H1 (cell line): ENCODE measurements at regions not wholly inside any gene's neighbourhood (a gene's known extent, or its start where the extent isn't known, plus 50 kb on each side); places are given as distances from the start of the nearest gene placed in this dataset.

Source experiments
- CTCF ChIA-PET: fragments of 300-600 bp; sonication (Branson Sonifier 250); formaldehyde crosslinking; loops from one replicate; lab custom pipeline; 2021; ENCODE audit not compliant: partially characterized antibody; lab: Charles Lee
- POLR2A ChIA-PET: fragments of 300-600 bp; sonication (Branson Sonifier 250); formaldehyde crosslinking; loops from one replicate; lab custom pipeline; 2021; ENCODE audit warnings: inconsistent platforms; ENCODE audit not compliant: partially characterized antibody; lab: Charles Lee
- DNase-seq, 2 experiments: peaks; one replicate each; pipeline versions ENCODE4 v3.0.0 to v3.0.0-alpha.2; 2010 to 2022; ENCODE audit warnings: low spot score in 2 of 2, low read depth in 1 of 2, mixed read lengths in 1 of 2
- FAIRE-seq: peaks from 2 replicates; lab custom pipeline; 2011; peaks lifted over from hg19 to GRCh38; lab: Jason Lieb, UNC
- H2AFZ ChIP-seq: 2 replicates; pipeline ENCODE4 v1.8.1; 2012; ENCODE audit warnings: low read length, inconsistent platforms
- H2AK5ac ChIP-seq: 2 replicates; pipeline ENCODE4 v1.6.1; 2013; ENCODE audit warnings: low read depth, low read length
- H2BK120ac ChIP-seq: replicated peaks from 2 replicates; pipeline ENCODE3; 2013; ENCODE audit warnings: low read depth, low read length, inconsistent platforms
- H2BK12ac ChIP-seq: 2 replicates; pipeline ENCODE4 v1.6.1; 2013; ENCODE audit warnings: low read depth, low read length
- H2BK15ac ChIP-seq: 2 replicates; pipeline ENCODE4 v1.6.1; 2013; ENCODE audit warnings: low read length
- H2BK20ac ChIP-seq: 2 replicates; pipeline ENCODE4 v1.6.1; 2013; ENCODE audit warnings: low read length
- H2BK5ac ChIP-seq: 2 replicates; pipeline ENCODE4 v1.6.1; 2013; ENCODE audit warnings: low read depth, low read length
- H3K14ac ChIP-seq: 2 replicates; pipeline ENCODE4 v1.6.1; 2013; ENCODE audit warnings: inconsistent platforms; ENCODE audit not compliant: insufficient read length
- H3K18ac ChIP-seq: 2 replicates; pipeline ENCODE4 v1.6.1; 2013; ENCODE audit warnings: low read length; ENCODE audit errors: extremely low read depth
- H3K23ac ChIP-seq: 2 replicates; pipeline ENCODE4 v1.6.1; 2013; ENCODE audit warnings: inconsistent platforms; ENCODE audit not compliant: insufficient read length
- H3K23me2 ChIP-seq: 2 replicates; pipeline ENCODE4 v1.6.1; 2013; ENCODE audit warnings: low read depth, low read length
- H3K27ac ChIP-seq: 2 replicates; pipeline ENCODE4 v1.6.1; 2011; ENCODE audit warnings: low read depth, low read length, inconsistent platforms
- H3K27me3 ChIP-seq, 4 experiments: replicated peaks in 1 of 4; 1 replicate in 1 of 4; 2 replicates in 3 of 4; pipeline versions ENCODE4 v1.6.1 to v1.8.1; 2011 to 2013; ENCODE audit warnings: low read length in 3 of 4, mild to moderate bottlenecking in 3 of 4, inconsistent platforms in 2 of 4, mixed read lengths in 2 of 4, moderate library complexity in 1 of 4; ENCODE audit not compliant: control insufficient read depth in 3 of 4, insufficient read depth in 3 of 4; ENCODE audit errors: extremely low read depth in 1 of 4
- H3K36me3 ChIP-seq, 4 experiments: 2 replicates each; pipeline versions ENCODE4 v1.6.1 to v1.8.1; 2011 to 2013; ENCODE audit warnings: mild to moderate bottlenecking in 4 of 4, low read length in 3 of 4, moderate library complexity in 2 of 4, control low read depth in 1 of 4, inconsistent platforms in 1 of 4; ENCODE audit not compliant: insufficient read depth in 4 of 4, control insufficient read depth in 2 of 4
- H3K4ac ChIP-seq: replicated peaks from 2 replicates; pipeline ENCODE3; 2013; ENCODE audit warnings: low read length, low read depth, mixed read lengths, inconsistent platforms; ENCODE audit not compliant: insufficient read length
- H3K4me1 ChIP-seq, 4 experiments: replicated peaks in 1 of 4; 1 replicate in 1 of 4; 2 replicates in 3 of 4; pipeline versions ENCODE4 v1.6.1 to v1.8.1; 2011 to 2013; ENCODE audit warnings: low read length in 3 of 4, inconsistent platforms in 2 of 4, mixed read lengths in 1 of 4; ENCODE audit not compliant: insufficient read depth in 4 of 4, control insufficient read depth in 3 of 4
- H3K4me2 ChIP-seq, 2 experiments: 2 replicates each; pipeline versions ENCODE4 v1.6.1 to v1.8.1; 2011 to 2013; ENCODE audit warnings: low read depth in 2 of 2, low read length in 2 of 2, control low read depth in 1 of 2, inconsistent platforms in 1 of 2, mild to moderate bottlenecking in 1 of 2; ENCODE audit not compliant: insufficient read depth in 1 of 2
- H3K4me3 ChIP-seq, 4 experiments: fragments of 200-600, 300-600 bp in 1 of 4; sonication (generic), shearing (Covaris generic), sonication (Bioruptor Twin) in 1 of 4; 2 replicates each; pipeline versions ENCODE4 v1.5.1 to v1.8.1; 2011 to 2016; ENCODE audit warnings: low read length in 4 of 4, low read depth in 3 of 4, control low read depth in 2 of 4, inconsistent platforms in 2 of 4, mild to moderate bottlenecking in 2 of 4, mixed read lengths in 1 of 4, moderate library complexity in 1 of 4; ENCODE audit not compliant: insufficient read depth in 2 of 4; ENCODE audit errors: extremely low read depth in 1 of 4
- H3K56ac ChIP-seq: replicated peaks from 2 replicates; pipeline ENCODE3; 2013; ENCODE audit warnings: low read depth, mild to moderate bottlenecking, mixed read lengths, low read length, inconsistent platforms; ENCODE audit not compliant: insufficient read length
- H3K79me1 ChIP-seq: 2 replicates; pipeline ENCODE4 v1.6.1; 2013; ENCODE audit warnings: low read depth, low read length, control low read depth
- H3K79me2 ChIP-seq, 2 experiments: 2 replicates each; pipeline versions ENCODE4 v1.6.1 to v1.8.1; 2012 to 2013; ENCODE audit warnings: low read length in 2 of 2, mild to moderate bottlenecking in 2 of 2, inconsistent platforms in 1 of 2; ENCODE audit not compliant: insufficient read depth in 2 of 2, control insufficient read depth in 1 of 2
- H3K9ac ChIP-seq, 4 experiments: replicated peaks in 1 of 4; 1 replicate in 1 of 4; 2 replicates in 3 of 4; pipeline versions ENCODE4 v1.6.1 to v1.8.1; 2011 to 2013; ENCODE audit warnings: low read depth in 3 of 4, low read length in 3 of 4, control low read depth in 2 of 4, mild to moderate bottlenecking in 2 of 4, moderate library complexity in 2 of 4, inconsistent platforms in 1 of 4; ENCODE audit errors: extremely low read depth in 1 of 4
- H3K9me3 ChIP-seq, 2 experiments: 2 replicates each; pipeline versions ENCODE4 v1.6.1 to v1.8.1; 2012 to 2013; ENCODE audit warnings: mild to moderate bottlenecking in 2 of 2, moderate library complexity in 2 of 2, control low read depth in 1 of 2, inconsistent platforms in 1 of 2, low read depth in 1 of 2, low read length in 1 of 2, mixed read lengths in 1 of 2; ENCODE audit not compliant: insufficient read depth in 2 of 2
- H4K20me1 ChIP-seq, 2 experiments: replicated peaks in 1 of 2; 2 replicates each; pipeline versions ENCODE3 to v1.8.1; 2011 to 2013; ENCODE audit warnings: inconsistent platforms in 2 of 2, low read length in 2 of 2, mild to moderate bottlenecking in 1 of 2; ENCODE audit not compliant: insufficient read depth in 2 of 2, control insufficient read depth in 1 of 2
- H4K5ac ChIP-seq: 2 replicates; pipeline ENCODE4 v1.6.1; 2013; ENCODE audit warnings: low read length, low read depth, mixed read lengths, inconsistent platforms; ENCODE audit not compliant: insufficient read length
- H4K8ac ChIP-seq: 2 replicates; pipeline ENCODE4 v1.8.0; 2013; ENCODE audit warnings: mild to moderate bottlenecking, moderate library complexity, low read length, inconsistent platforms; ENCODE audit not compliant: insufficient read depth; ENCODE audit errors: extremely low read depth
- H4K91ac ChIP-seq: replicated peaks from 2 replicates; pipeline ENCODE3; 2013; ENCODE audit warnings: low read length, mixed read lengths, inconsistent platforms; ENCODE audit not compliant: insufficient read length
- WGBS, 2 experiments: shearing (Covaris generic) in 1 of 2; methylation state at CpG; one replicate each; pipeline versions ENCODE4 v1.1.6 to v1.1.7; 2013 to 2015; ENCODE audit warnings: low lambda C conversion rate in 2 of 2, mixed read lengths in 2 of 2, inconsistent platforms in 1 of 2, low coverage in 1 of 2, missing lambda C conversion rate in 1 of 2; ENCODE audit not compliant: insufficient replicate concordance in 2 of 2, insufficient coverage in 1 of 2, insufficient read length in 1 of 2; ENCODE audit errors: extremely low coverage in 1 of 2, missing lambda C conversion rate in 1 of 2; 5-methylcytosine and 5-hydroxymethylcytosine counted together
- TF ChIP-seq, protein P1 (sequence below): IDR thresholded peaks from 2 replicates; pipeline ENCODE4 v1.6.1; 2011; ENCODE audit warnings: low read length, improper control_type of control experiment

DNA sequence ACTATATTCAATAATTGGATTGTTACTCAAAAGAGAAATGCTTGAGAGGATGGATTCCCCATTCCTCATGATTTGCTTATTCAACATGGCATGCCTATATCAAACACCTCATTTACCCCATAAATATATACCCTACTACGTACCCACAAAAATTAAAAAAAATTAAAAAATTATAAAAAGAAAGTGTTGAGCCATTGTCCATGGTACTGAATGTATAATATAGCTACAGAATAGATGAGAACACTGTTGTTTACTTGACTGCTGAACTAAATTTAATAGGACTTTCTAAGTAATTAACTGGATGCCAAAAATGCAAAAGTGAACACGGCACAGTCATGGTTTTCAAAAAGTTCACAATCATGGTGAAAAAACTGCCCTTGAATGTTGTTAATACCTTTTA, 725.8 kb downstream of the KCTD16 start:
- Histone ChIP-seq H3K23me2 (no peaks in the 10 kb centered on the region), H3K4me1 (no peaks in the 10 kb centered on the region), H2BK20ac (no peak overlapping the region), H3K14ac (no peak overlapping the region), H3K18ac (no peak overlapping the region), H2BK12ac (no peak overlapping the region), H2BK15ac (no peak overlapping the region), H2BK5ac (no peak overlapping the region), H3K79me1 (no peaks in the 10 kb centered on the region), H3K4me2 (no peak overlapping the region), H4K5ac (no peak overlapping the region), H4K8ac (no peak overlapping the region), H2BK120ac (no peak overlapping the region), H3K23ac (no peak overlapping the region), H2AFZ (no peak overlapping the region), H3K4me3 (no peak overlapping the region), H4K20me1 (no peaks in the 10 kb centered on the region), H2AK5ac (no peak overlapping the region), H3K4ac (no peak overlapping the region), H3K36me3 (no peaks in the 10 kb centered on the region), H3K9ac (no peak overlapping the region), H3K27ac (no peak overlapping the region), H3K56ac (no peak overlapping the region), H4K91ac (no peak overlapping the region), H3K27me3 (no peaks in the 10 kb centered on the region), H3K79me2 (no peaks in the 10 kb centered on the region), H3K9me3 (no peaks in the 10 kb centered on the region)
- FAIRE-seq (no peak), DNase-seq (no peak)
- WGBS, 2 experiments: 86% methylated on average over 1 to 2 of the region's 2 CpGs
- CTCF ChIA-PET: interaction anchor here (1.1 to 1.4 kb wide), 3 partner anchors 24 to 429 kb away, joined by 3 read pairs; no protein-coding TSS in a partner anchor
- POLR2A ChIA-PET: interaction anchor here (0.6 kb wide), 1 partner anchor 49 kb away, joined by 4 read pairs; no protein-coding TSS in a partner anchor
- TF ChIP-seq, protein P1, sequence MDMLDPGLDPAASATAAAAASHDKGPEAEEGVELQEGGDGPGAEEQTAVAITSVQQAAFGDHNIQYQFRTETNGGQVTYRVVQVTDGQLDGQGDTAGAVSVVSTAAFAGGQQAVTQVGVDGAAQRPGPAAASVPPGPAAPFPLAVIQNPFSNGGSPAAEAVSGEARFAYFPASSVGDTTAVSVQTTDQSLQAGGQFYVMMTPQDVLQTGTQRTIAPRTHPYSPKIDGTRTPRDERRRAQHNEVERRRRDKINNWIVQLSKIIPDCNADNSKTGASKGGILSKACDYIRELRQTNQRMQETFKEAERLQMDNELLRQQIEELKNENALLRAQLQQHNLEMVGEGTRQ: no peak
